ENCODE measurements at regions not wholly inside any gene's neighbourhood (a gene's known extent, or its start where the extent isn't known, plus 50 kb on each side); places are given as distances from the start of the nearest gene placed in this dataset.

- Histone ChIP-seq H3K9me1 (replicated peaks; ENCODE audit: control insufficient read depth, extremely low read depth, insufficient read depth, low read length) (no peaks in the 10 kb centered on the region), H2AFZ (ENCODE audit: low read depth, low read length) (no peak overlapping the region), H3K9me3 (replicated peaks; ENCODE audit: control insufficient read depth, insufficient read depth, low read length) (no peaks in the 10 kb centered on the region), H4K20me1 (replicated peaks; ENCODE audit: control insufficient read depth, extremely low read depth, insufficient read depth, low read length) (no peaks in the 10 kb centered on the region), H3K4me2 (ENCODE audit: insufficient read depth, low read length) (no peak overlapping the region), H3K9ac (replicated peaks; ENCODE audit: extremely low read depth, insufficient read depth, low read length) (no peak overlapping the region), H3K4me1 (ENCODE audit: control insufficient read depth, extremely low read depth, insufficient read depth, low read length) (peaks cover 13% of the 10 kb centered on the region), H3K36me3 (ENCODE audit: control insufficient read depth in 2 of 2, extremely low read depth in 1 of 2, insufficient read depth in 2 of 2, low read length in 2 of 2) (no peaks in the 10 kb centered on the region), H3K4me3 (replicated peaks in 1 of 3; ENCODE audit: insufficient read depth in 1 of 3, low read depth in 1 of 3, low read length in 3 of 3) (no peak overlapping the region), H3K27ac (ENCODE audit: insufficient read depth, low read depth, low read length) (no peak overlapping the region), H3K27me3 (ENCODE audit: control insufficient read depth in 2 of 2, insufficient read depth in 2 of 2, low read length in 2 of 2) (no peaks in the 10 kb centered on the region), H3K79me2 (ENCODE audit: control insufficient read depth, insufficient read depth, low read length) (no peaks in the 10 kb centered on the region)
- DNase-seq (ENCODE audit: low read depth, low spot score) (peak; percentile 28), FAIRE-seq (peak; percentile 86)
- intact Hi-C loops (cut with micrococcal nuclease) (loop anchor here (5.0 kb wide), 1 partner anchor 209 kb away; no protein-coding TSS in a partner anchor), dilution Hi-C loops (cut with MboI; ENCODE audit: extremely low pct_ligation_motif_present, low sequenced_read_pairs) (no loop called here)
- peak; percentile 89 for TF ChIP-seq FOS (IDR thresholded peaks at IDR 0.05; ENCODE audit: borderline replicate concordance, insufficient read depth, low read length)
- no peak for TF ChIP-seq MAX (IDR thresholded peaks at IDR 0.05; ENCODE audit: insufficient read depth, insufficient read length)
- TF ChIP-seq, protein P1, sequence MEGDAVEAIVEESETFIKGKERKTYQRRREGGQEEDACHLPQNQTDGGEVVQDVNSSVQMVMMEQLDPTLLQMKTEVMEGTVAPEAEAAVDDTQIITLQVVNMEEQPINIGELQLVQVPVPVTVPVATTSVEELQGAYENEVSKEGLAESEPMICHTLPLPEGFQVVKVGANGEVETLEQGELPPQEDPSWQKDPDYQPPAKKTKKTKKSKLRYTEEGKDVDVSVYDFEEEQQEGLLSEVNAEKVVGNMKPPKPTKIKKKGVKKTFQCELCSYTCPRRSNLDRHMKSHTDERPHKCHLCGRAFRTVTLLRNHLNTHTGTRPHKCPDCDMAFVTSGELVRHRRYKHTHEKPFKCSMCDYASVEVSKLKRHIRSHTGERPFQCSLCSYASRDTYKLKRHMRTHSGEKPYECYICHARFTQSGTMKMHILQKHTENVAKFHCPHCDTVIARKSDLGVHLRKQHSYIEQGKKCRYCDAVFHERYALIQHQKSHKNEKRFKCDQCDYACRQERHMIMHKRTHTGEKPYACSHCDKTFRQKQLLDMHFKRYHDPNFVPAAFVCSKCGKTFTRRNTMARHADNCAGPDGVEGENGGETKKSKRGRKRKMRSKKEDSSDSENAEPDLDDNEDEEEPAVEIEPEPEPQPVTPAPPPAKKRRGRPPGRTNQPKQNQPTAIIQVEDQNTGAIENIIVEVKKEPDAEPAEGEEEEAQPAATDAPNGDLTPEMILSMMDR (IDR thresholded peaks at IDR 0.05; ENCODE audit: extremely low read depth in 1 of 2, insufficient read depth in 1 of 2, low read depth in 1 of 2, low read length in 2 of 2): no peak
- peak; percentile 51 for TF ChIP-seq POLR2AphosphoS5 (IDR thresholded peaks at IDR 0.05; ENCODE audit: insufficient read depth, low read depth, low read length)
- TF ChIP-seq GATA2 (IDR thresholded peaks at IDR 0.05; ENCODE audit: insufficient read depth, insufficient read length, low read depth, low read length): peak; percentile 89
- peak; percentile 53 for TF ChIP-seq JUN (IDR thresholded peaks at IDR 0.05; ENCODE audit: borderline replicate concordance, insufficient read depth, insufficient read length, low read depth)
- ChIA-PET CTCF (interaction anchor here (1.0 to 1.2 kb wide), 2 partner anchors 17 to 18 kb away, joined by 3 read pairs; no protein-coding TSS in a partner anchor), POLR2A (no interaction called here)
- no TSS peak for BruUV-seq (replicated peaks)
These were observed 220.7 kb upstream of the SESN3 start for GRCh38 chr11:95451682-95452081.

Measured in endothelial cell of umbilical vein (primary cell).